ENCODE measurements at regions not wholly inside any gene's neighbourhood (a gene's known extent, or its start where the extent isn't known, plus 50 kb on each side); places are given as distances from the start of the nearest gene placed in this dataset.
"Not testable (repeated sequence)": the region's sequence is repeated elsewhere in the genome, so short reads cannot be mapped to it uniquely, and the experiment has no call there.

GRCh38 chr2:33907866-33908265 is 308.8 kb upstream of the FAM98A start:
- H3K9ac ChIP-seq (ENCODE audit: low read depth, low read length, poor library complexity, severe bottlenecking) = no peak overlapping the region
- H3K4me3 ChIP-seq (ENCODE audit: low read length, poor library complexity, severe bottlenecking) = no peak overlapping the region
- no peaks in the 10 kb centered on the region for H3K27me3 ChIP-seq (ENCODE audit: insufficient read depth, low read length, poor library complexity, severe bottlenecking)
- no peak overlapping the region for H3K4me2 ChIP-seq (ENCODE audit: low read depth, low read length, poor library complexity, severe bottlenecking)
- no peaks in the 10 kb centered on the region for H3K36me3 ChIP-seq (ENCODE audit: insufficient read depth, low read length)
- no peaks in the 10 kb centered on the region for H4K20me1 ChIP-seq (ENCODE audit: insufficient read depth, low read length, poor library complexity, severe bottlenecking)
- H3K9me3 ChIP-seq (ENCODE audit: insufficient read depth, low read depth, low read length) = no peaks in the 10 kb centered on the region
- no peak overlapping the region for H2AFZ ChIP-seq (ENCODE audit: low read length)
- H3F3A ChIP-seq (ENCODE audit: low read depth) = no peaks in the 10 kb centered on the region
- TF ChIP-seq EZH2phosphoT487 (IDR thresholded peaks at IDR 0.05; ENCODE audit: borderline replicate concordance) (no peak), CTCF (conservative IDR thresholded peaks at IDR 0.05; ENCODE audit: low read length) (no peak)
- H3K9me2 ChIP-seq (replicated peaks; ENCODE audit: low read depth, low read length) = no peaks in the 10 kb centered on the region
- H3K79me2 ChIP-seq (ENCODE audit: insufficient read depth, low read length) = no peaks in the 10 kb centered on the region
- H3K4me1 ChIP-seq (ENCODE audit: insufficient read depth, low read length, poor library complexity, severe bottlenecking) = no peaks in the 10 kb centered on the region

GRCh38 chr2:33906129-33906528 is 307.0 kb upstream of the FAM98A start:
- H3K36me3 ChIP-seq (ENCODE audit: insufficient read depth, low read length); H3K9me3 ChIP-seq (ENCODE audit: insufficient read depth, low read depth, low read length); H4K20me1 ChIP-seq (ENCODE audit: insufficient read depth, low read length, poor library complexity, severe bottlenecking); H2AFZ ChIP-seq (ENCODE audit: low read length); H3F3A ChIP-seq (ENCODE audit: low read depth); H3K9me2 ChIP-seq (replicated peaks; ENCODE audit: low read depth, low read length); H3K79me2 ChIP-seq (ENCODE audit: insufficient read depth, low read length); H3K4me1 ChIP-seq (ENCODE audit: insufficient read depth, low read length, poor library complexity, severe bottlenecking); H3K4me2 ChIP-seq (ENCODE audit: low read depth, low read length, poor library complexity, severe bottlenecking); H3K27me3 ChIP-seq (ENCODE audit: insufficient read depth, low read length, poor library complexity, severe bottlenecking); H3K9ac ChIP-seq (ENCODE audit: low read depth, low read length, poor library complexity, severe bottlenecking); H3K4me3 ChIP-seq (ENCODE audit: low read length, poor library complexity, severe bottlenecking): not testable (repeated sequence)

GRCh38 chr2:33904801-33905200 is 305.7 kb upstream of the FAM98A start:
- Histone ChIP-seq H3F3A (ENCODE audit: low read depth) (no peaks in the 10 kb centered on the region), H3K4me1 (ENCODE audit: insufficient read depth, low read length, poor library complexity, severe bottlenecking) (no peaks in the 10 kb centered on the region), H3K9ac (ENCODE audit: low read depth, low read length, poor library complexity, severe bottlenecking) (no peak overlapping the region), H3K4me3 (ENCODE audit: low read length, poor library complexity, severe bottlenecking) (no peak overlapping the region), H3K9me2 (replicated peaks; ENCODE audit: low read depth, low read length) (no peaks in the 10 kb centered on the region), H2AFZ (ENCODE audit: low read length) (no peak overlapping the region), H3K4me2 (ENCODE audit: low read depth, low read length, poor library complexity, severe bottlenecking) (no peak overlapping the region), H3K79me2 (ENCODE audit: insufficient read depth, low read length) (no peaks in the 10 kb centered on the region), H4K20me1 (ENCODE audit: insufficient read depth, low read length, poor library complexity, severe bottlenecking) (no peaks in the 10 kb centered on the region), H3K27me3 (ENCODE audit: insufficient read depth, low read length, poor library complexity, severe bottlenecking) (no peaks in the 10 kb centered on the region), H3K9me3 (ENCODE audit: insufficient read depth, low read depth, low read length) (no peaks in the 10 kb centered on the region), H3K36me3 (ENCODE audit: insufficient read depth, low read length) (no peaks in the 10 kb centered on the region)
- no peak for TF ChIP-seq CTCF (conservative IDR thresholded peaks at IDR 0.05; ENCODE audit: low read length)
- TF ChIP-seq EZH2phosphoT487 (IDR thresholded peaks at IDR 0.05; ENCODE audit: borderline replicate concordance) = no peak

- Histone ChIP-seq H3K9me2 (replicated peaks; ENCODE audit: low read depth, low read length) (no peaks in the 10 kb centered on the region), H3K4me1 (ENCODE audit: insufficient read depth, low read length, poor library complexity, severe bottlenecking) (no peaks in the 10 kb centered on the region), H3F3A (ENCODE audit: low read depth) (no peaks in the 10 kb centered on the region), H3K4me2 (ENCODE audit: low read depth, low read length, poor library complexity, severe bottlenecking) (no peak overlapping the region), H3K9me3 (ENCODE audit: insufficient read depth, low read depth, low read length) (no peaks in the 10 kb centered on the region), H3K9ac (ENCODE audit: low read depth, low read length, poor library complexity, severe bottlenecking) (no peak overlapping the region), H3K36me3 (ENCODE audit: insufficient read depth, low read length) (no peaks in the 10 kb centered on the region), H3K4me3 (ENCODE audit: low read length, poor library complexity, severe bottlenecking) (no peak overlapping the region), H3K79me2 (ENCODE audit: insufficient read depth, low read length) (no peaks in the 10 kb centered on the region), H4K20me1 (ENCODE audit: insufficient read depth, low read length, poor library complexity, severe bottlenecking) (no peaks in the 10 kb centered on the region), H2AFZ (ENCODE audit: low read length) (no peak overlapping the region), H3K27me3 (ENCODE audit: insufficient read depth, low read length, poor library complexity, severe bottlenecking) (no peaks in the 10 kb centered on the region)
- TF ChIP-seq CTCF (conservative IDR thresholded peaks at IDR 0.05; ENCODE audit: low read length) (no peak), EZH2phosphoT487 (IDR thresholded peaks at IDR 0.05; ENCODE audit: borderline replicate concordance) (no peak)
Measured at GRCh38 chr2:33903701-33904100, 304.6 kb upstream of the FAM98A start.
